ENCODE measurements at regions not wholly inside any gene's neighbourhood (a gene's known extent, or its start where the extent isn't known, plus 50 kb on each side); places are given as distances from the start of the nearest gene placed in this dataset.

- Histone ChIP-seq H3K27me3 (ENCODE audit: control insufficient read depth, insufficient read depth, low read length) (no peaks in the 10 kb centered on the region), H3K36me3 (ENCODE audit: control insufficient read depth, insufficient read depth, low read length) (no peaks in the 10 kb centered on the region), H3K4me3 (ENCODE audit: low read depth, low read length) (no peak overlapping the region)
- DNase-seq (ENCODE audit: low read depth) = no peak
- TF ChIP-seq CTCF (IDR thresholded peaks at IDR 0.05; ENCODE audit: insufficient read depth, low read length, poor library complexity, severe bottlenecking) = no peak
These were observed 307.9 kb downstream of the WDR11 start for GRCh38 chr10:121158988-121159579.

GRCh38 chr10:121159670-121160069 lies 308.5 kb downstream of the WDR11 start:
- H3K36me3 ChIP-seq (ENCODE audit: control insufficient read depth, insufficient read depth, low read length) = no peaks in the 10 kb centered on the region
- H3K4me3 ChIP-seq (ENCODE audit: low read depth, low read length) = no peak overlapping the region
- no peaks in the 10 kb centered on the region for H3K27me3 ChIP-seq (ENCODE audit: control insufficient read depth, insufficient read depth, low read length)
- TF ChIP-seq CTCF (IDR thresholded peaks at IDR 0.05; ENCODE audit: insufficient read depth, low read length, poor library complexity, severe bottlenecking) = no peak
- DNase-seq (ENCODE audit: low read depth) = no peak

- Histone ChIP-seq H3K36me3 (ENCODE audit: control insufficient read depth, insufficient read depth, low read length) (no peaks in the 10 kb centered on the region), H3K27me3 (ENCODE audit: control insufficient read depth, insufficient read depth, low read length) (no peaks in the 10 kb centered on the region), H3K4me3 (ENCODE audit: low read depth, low read length) (no peak overlapping the region)
- no peak for TF ChIP-seq CTCF (IDR thresholded peaks at IDR 0.05; ENCODE audit: insufficient read depth, low read length, poor library complexity, severe bottlenecking)
- DNase-seq (ENCODE audit: low read depth) = no peak
These were observed 314.1 kb downstream of the WDR11 start for GRCh38 chr10:121165276-121165675.

GRCh38 chr10:121167534-121168243 lies 316.5 kb downstream of the WDR11 start:
- no peak for TF ChIP-seq CTCF (IDR thresholded peaks at IDR 0.05; ENCODE audit: insufficient read depth, low read length, poor library complexity, severe bottlenecking)
- DNase-seq (ENCODE audit: low read depth) = no peak
- Histone ChIP-seq H3K4me3 (ENCODE audit: low read depth, low read length) (no peak overlapping the region), H3K27me3 (ENCODE audit: control insufficient read depth, insufficient read depth, low read length) (no peaks in the 10 kb centered on the region), H3K36me3 (ENCODE audit: control insufficient read depth, insufficient read depth, low read length) (no peaks in the 10 kb centered on the region)

- Histone ChIP-seq H3K36me3 (ENCODE audit: control insufficient read depth, insufficient read depth, low read length) (no peaks in the 10 kb centered on the region), H3K4me3 (ENCODE audit: low read depth, low read length) (no peak overlapping the region), H3K27me3 (ENCODE audit: control insufficient read depth, insufficient read depth, low read length) (no peaks in the 10 kb centered on the region)
- no peak for DNase-seq (ENCODE audit: low read depth)
- TF ChIP-seq CTCF (IDR thresholded peaks at IDR 0.05; ENCODE audit: insufficient read depth, low read length, poor library complexity, severe bottlenecking) = no peak
These were observed 317.5 kb downstream of the WDR11 start for GRCh38 chr10:121168545-121169216.

All from kidney epithelial cell (primary cell).